ENCODE measurements at regions not wholly inside any gene's neighbourhood (a gene's known extent, or its start where the extent isn't known, plus 50 kb on each side); places are given as distances from the start of the nearest gene placed in this dataset.

GRCh38 chr1:219415915-219416314 is 197.0 kb downstream of the ZC3H11B start:
- WGBS, 4 donors = 88 to 92% (median 89%) methylated on average over 2 of the region's 2 CpGs
- Histone ChIP-seq H3K9me3 (no peaks in the 10 kb centered on the region), H3K27me3 (no peaks in the 10 kb centered on the region), H3K4me1 (peaks cover 0 to 19% (median 8%) of the 10 kb centered on the region in 12 donors), H3K36me3 (no peaks in the 10 kb centered on the region), H3K4me3 (no peak overlapping the region), H3K27ac (no peak overlapping the region)
- no peak for TF ChIP-seq CTCF (IDR thresholded peaks at IDR 0.05)
- TF ChIP-seq POLR2A (IDR thresholded peaks at IDR 0.05) = no peak
- no peak for ATAC-seq
- DNase-seq = no peak
- intact Hi-C loops (cut with DNase I) = loop anchor here in 7 of 10 donors (5.0 to 10.0 kb wide), 4 partner anchors 211 to 1091 kb away; no protein-coding TSS in a partner anchor

- no peak overlapping the region for H3K27ac ChIP-seq
- ATAC-seq (no peak), DNase-seq (no peak)
- TF ChIP-seq POLR2A (IDR thresholded peaks at IDR 0.05) (no peak), CTCF (IDR thresholded peaks at IDR 0.05) (no peak)
- H3K4me1 ChIP-seq = peaks cover 0 to 19% (median 8%) of the 10 kb centered on the region in 12 donors
- no peak overlapping the region for H3K4me3 ChIP-seq
- intact Hi-C loops (cut with DNase I) = loop anchor here in 7 of 10 donors (5.0 to 10.0 kb wide), 4 partner anchors 211 to 1091 kb away; no protein-coding TSS in a partner anchor
- H3K9me3 ChIP-seq = no peaks in the 10 kb centered on the region
- WGBS, 4 donors = 91 to 95% (median 95%) methylated on average over 2 of the region's 2 CpGs
- no peaks in the 10 kb centered on the region for H3K36me3 ChIP-seq
- no peaks in the 10 kb centered on the region for H3K27me3 ChIP-seq
Measured at GRCh38 chr1:219415433-219415832, 197.5 kb downstream of the ZC3H11B start.

GRCh38 chr1:219414250-219414649 is 198.7 kb downstream of the ZC3H11B start:
- Histone ChIP-seq H3K27ac (no peak overlapping the region), H3K4me3 (no peak overlapping the region), H3K4me1 (peaks cover 0 to 19% (median 8%) of the 10 kb centered on the region in 12 donors), H3K9me3 (no peaks in the 10 kb centered on the region), H3K27me3 (no peaks in the 10 kb centered on the region), H3K36me3 (no peaks in the 10 kb centered on the region)
- no peak for TF ChIP-seq CTCF (IDR thresholded peaks at IDR 0.05)
- TF ChIP-seq POLR2A (IDR thresholded peaks at IDR 0.05) = no peak
- ATAC-seq (no peak), DNase-seq (no peak)
- WGBS, 4 donors = 90 to 94% (median 93%) methylated on average over 4 of the region's 4 CpGs
- intact Hi-C loops (cut with DNase I) = loop anchor here in 7 of 10 donors (10.0 kb wide), 3 partner anchors 209 to 1089 kb away; no protein-coding TSS in a partner anchor

GRCh38 chr1:219413536-219413935 is 199.4 kb downstream of the ZC3H11B start:
- ATAC-seq (peak; percentile 34 to 71 (median 58)), DNase-seq (peak in 1 of 5 donors; percentile 52)
- no peaks in the 10 kb centered on the region for H3K9me3 ChIP-seq
- H3K4me3 ChIP-seq = no peak overlapping the region
- peaks cover 0 to 19% (median 8%) of the 10 kb centered on the region in 12 donors for H3K4me1 ChIP-seq
- intact Hi-C loops (cut with DNase I) = loop anchor here in 7 of 10 donors (10.0 kb wide), 3 partner anchors 209 to 1089 kb away; no protein-coding TSS in a partner anchor
- no peak for TF ChIP-seq CTCF (IDR thresholded peaks at IDR 0.05)
- TF ChIP-seq POLR2A (IDR thresholded peaks at IDR 0.05) = no peak
- 19 to 42% (median 25%) methylated on average over 1 of the region's 1 CpG for WGBS, 4 donors
- H3K27ac ChIP-seq = peak overlapping the region in 6 of 12 donors; percentile 8 to 34 (median 24)
- no peaks in the 10 kb centered on the region for H3K27me3 ChIP-seq
- no peaks in the 10 kb centered on the region for H3K36me3 ChIP-seq

Data from heart left ventricle (tissue), 16 donors.